ENCODE measurements at regions not wholly inside any gene's neighbourhood (a gene's known extent, or its start where the extent isn't known, plus 50 kb on each side); places are given as distances from the start of the nearest gene placed in this dataset.
"Not testable (repeated sequence)": the region's sequence is repeated elsewhere in the genome, so short reads cannot be mapped to it uniquely, and the experiment has no call there.

DNA sequence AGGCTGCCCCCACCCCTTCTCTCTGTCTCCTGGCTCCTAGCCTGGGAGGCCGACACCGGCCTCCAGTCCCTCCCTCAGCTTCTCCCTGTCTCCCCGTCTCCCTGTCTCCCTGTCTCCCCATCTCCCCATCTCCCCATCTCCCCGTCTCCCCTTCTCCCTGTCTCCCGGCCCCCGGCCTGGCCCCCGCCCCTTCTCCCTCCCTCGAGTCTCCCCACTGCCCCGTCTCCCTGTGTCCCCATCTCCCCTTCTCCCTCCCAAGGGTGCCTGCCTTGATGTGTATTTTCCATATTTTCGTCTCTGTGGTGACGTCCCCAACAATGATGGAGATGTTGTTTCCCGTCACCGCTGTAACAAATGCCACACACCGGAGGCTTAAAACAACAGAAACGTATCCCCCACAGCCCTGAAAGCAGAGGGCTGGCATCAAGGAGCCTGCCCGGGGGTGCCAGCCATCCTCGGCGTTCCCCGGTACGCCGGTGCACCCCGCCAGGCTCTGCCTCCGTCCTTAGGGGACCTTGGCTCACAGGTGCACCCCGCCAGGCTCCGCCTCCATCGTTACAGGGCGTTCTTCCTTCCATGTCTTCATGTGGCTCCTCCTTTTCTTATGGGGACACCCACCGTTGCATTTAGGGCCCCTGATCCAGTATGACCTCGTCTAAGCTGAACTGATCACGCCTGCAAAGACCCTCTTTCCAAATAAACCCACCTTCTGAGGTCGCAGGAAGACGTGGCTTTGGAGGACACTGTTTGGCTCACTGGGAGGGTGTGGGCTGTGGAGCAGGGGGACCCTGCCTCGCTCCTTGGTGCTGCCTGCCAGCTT, 151.6 kb downstream of the NPIPB11 start:
- no peak overlapping the region for H3K4me2 ChIP-seq (ENCODE audit: low read length)
- no peaks in the 10 kb centered on the region for H3K9me2 ChIP-seq (ENCODE audit: insufficient read depth, low read length)
- no peaks in the 10 kb centered on the region for H3K27me3 ChIP-seq (ENCODE audit: insufficient read depth, low read depth, low read length)
- no peak overlapping the region for H2AFZ ChIP-seq (ENCODE audit: low read depth, low read length)
- no peaks in the 10 kb centered on the region for H3K36me3 ChIP-seq (ENCODE audit: insufficient read depth, low read length)
- no peaks in the 10 kb centered on the region for H3K9me3 ChIP-seq (ENCODE audit: low read length)
- no peak for TF ChIP-seq POLR2AphosphoS5 (IDR thresholded peaks at IDR 0.05)
- H3K27ac ChIP-seq (ENCODE audit: low read length): no peak overlapping the region
- no peaks in the 10 kb centered on the region for H4K20me1 ChIP-seq (ENCODE audit: insufficient read depth)
- no peak overlapping the region for H3K9ac ChIP-seq (ENCODE audit: low read length)
- H3K4me3 ChIP-seq (ENCODE audit: low read length): no peak overlapping the region
- H3F3A ChIP-seq (ENCODE audit: insufficient read depth, low read length, poor library complexity, severe bottlenecking): no peaks in the 10 kb centered on the region
- no peaks in the 10 kb centered on the region for H3K79me2 ChIP-seq (replicated peaks; ENCODE audit: insufficient read depth, low read length)

DNA sequence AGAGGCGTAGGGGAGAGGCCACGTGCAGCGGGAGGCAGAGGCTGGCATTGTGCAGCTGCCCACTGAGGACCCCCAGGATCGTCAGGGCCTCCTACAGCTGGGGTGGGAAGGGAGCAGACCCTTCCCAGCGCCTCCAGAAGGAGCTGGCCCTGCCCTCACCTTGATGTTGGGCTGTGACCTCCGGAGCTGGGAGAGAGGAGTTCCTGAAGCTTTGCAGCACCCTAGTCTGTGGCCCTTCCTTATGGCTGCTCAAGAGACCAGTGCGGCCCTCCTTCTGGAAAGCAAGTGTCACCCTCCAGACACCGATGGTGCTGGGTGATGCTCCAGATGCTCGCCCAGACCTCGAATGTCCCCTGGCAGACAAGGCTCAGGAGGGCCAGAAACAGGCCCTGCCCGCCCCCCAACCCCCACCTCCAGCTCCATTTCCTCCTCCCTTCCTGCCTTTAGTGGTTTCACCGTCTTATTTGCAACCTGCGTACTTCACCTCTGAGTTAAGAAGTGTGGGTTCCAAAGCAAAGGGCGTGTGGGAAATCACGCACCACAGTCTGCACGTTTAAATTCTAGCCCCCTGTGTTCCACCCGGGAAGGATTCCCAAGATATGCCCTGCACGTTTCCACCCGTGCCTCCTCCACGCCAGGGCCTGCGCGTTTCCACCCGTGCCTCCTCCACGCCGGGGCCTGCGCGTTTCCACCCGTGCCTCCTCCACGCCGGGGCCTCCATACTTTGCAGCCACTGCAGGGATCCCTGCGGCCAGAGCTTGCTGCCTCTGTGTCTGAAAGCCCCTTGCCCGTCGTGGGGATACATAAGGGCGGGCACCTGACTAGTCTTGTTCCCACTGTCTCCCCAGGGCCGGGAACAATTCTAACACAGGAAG, 152.6 kb downstream of the NPIPB11 start:
- not testable (repeated sequence) for H3F3A ChIP-seq (ENCODE audit: insufficient read depth, low read length, poor library complexity, severe bottlenecking); H3K4me3 ChIP-seq (ENCODE audit: low read length); H3K27me3 ChIP-seq (ENCODE audit: insufficient read depth, low read depth, low read length); H3K9me3 ChIP-seq (ENCODE audit: low read length); H3K9me2 ChIP-seq (ENCODE audit: insufficient read depth, low read length); H3K36me3 ChIP-seq (ENCODE audit: insufficient read depth, low read length); H4K20me1 ChIP-seq (ENCODE audit: insufficient read depth); H3K9ac ChIP-seq (ENCODE audit: low read length); H2AFZ ChIP-seq (ENCODE audit: low read depth, low read length); H3K79me2 ChIP-seq (replicated peaks; ENCODE audit: insufficient read depth, low read length); H3K4me2 ChIP-seq (ENCODE audit: low read length); H3K27ac ChIP-seq (ENCODE audit: low read length)

DNA sequence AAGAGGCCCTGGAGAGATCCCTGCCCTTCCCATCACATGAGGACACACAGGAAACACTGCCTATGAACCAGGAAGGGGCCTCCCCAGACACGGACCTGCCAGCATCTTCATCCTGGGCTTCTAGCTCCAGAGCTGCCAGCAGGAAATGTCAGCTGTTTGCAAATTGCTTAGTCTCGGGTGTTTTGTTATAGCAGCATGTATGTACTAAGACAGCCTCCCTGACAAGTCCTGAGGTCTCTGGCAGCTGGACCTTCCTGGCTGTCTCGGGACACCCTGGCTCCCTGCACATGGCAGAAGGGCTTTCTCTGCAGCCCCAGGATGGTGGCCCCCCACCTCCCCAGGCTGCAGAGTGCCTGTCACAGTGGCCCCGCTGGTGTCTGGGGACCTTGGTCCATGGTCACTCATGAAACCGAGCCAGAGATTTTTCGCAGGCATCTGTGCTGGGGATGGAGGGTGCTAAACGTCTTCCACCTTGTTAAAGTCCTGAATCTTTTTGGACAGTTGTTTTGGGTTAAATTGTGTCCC, 153.4 kb downstream of the NPIPB11 start:
- not testable (repeated sequence) for H3K27ac ChIP-seq (ENCODE audit: low read length); H3K4me3 ChIP-seq (ENCODE audit: low read length); H3K36me3 ChIP-seq (ENCODE audit: insufficient read depth, low read length); H3K4me2 ChIP-seq (ENCODE audit: low read length); H3F3A ChIP-seq (ENCODE audit: insufficient read depth, low read length, poor library complexity, severe bottlenecking); H2AFZ ChIP-seq (ENCODE audit: low read depth, low read length); H3K9ac ChIP-seq (ENCODE audit: low read length); H3K9me3 ChIP-seq (ENCODE audit: low read length); H3K79me2 ChIP-seq (replicated peaks; ENCODE audit: insufficient read depth, low read length); H4K20me1 ChIP-seq (ENCODE audit: insufficient read depth); H3K9me2 ChIP-seq (ENCODE audit: insufficient read depth, low read length); H3K27me3 ChIP-seq (ENCODE audit: insufficient read depth, low read depth, low read length)

DNA sequence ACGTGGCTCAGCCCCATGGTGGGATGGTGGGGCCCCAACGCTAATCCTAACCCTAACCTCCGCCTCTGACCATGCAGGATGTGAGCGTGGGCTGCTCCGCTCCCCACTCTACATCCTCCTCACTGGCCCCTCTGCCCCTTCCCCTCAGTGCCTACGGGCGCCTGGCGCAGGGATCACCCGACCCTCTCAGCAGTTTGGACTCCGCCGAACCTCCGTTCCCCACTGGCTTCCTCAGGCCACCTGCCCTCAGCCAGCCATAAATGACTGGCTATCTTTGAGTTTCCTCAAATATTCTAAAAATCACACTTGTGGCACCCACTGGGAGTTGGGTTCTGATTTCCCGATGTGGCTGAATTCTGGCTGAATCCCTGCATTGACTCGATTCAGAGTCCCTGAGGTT, 154.2 kb downstream of the NPIPB11 start:
- H3K27ac ChIP-seq (ENCODE audit: low read length); H3K4me3 ChIP-seq (ENCODE audit: low read length); H3K9me2 ChIP-seq (ENCODE audit: insufficient read depth, low read length); H4K20me1 ChIP-seq (ENCODE audit: insufficient read depth); H3K79me2 ChIP-seq (replicated peaks; ENCODE audit: insufficient read depth, low read length); H3K36me3 ChIP-seq (ENCODE audit: insufficient read depth, low read length); H3F3A ChIP-seq (ENCODE audit: insufficient read depth, low read length, poor library complexity, severe bottlenecking); H3K9me3 ChIP-seq (ENCODE audit: low read length); H3K27me3 ChIP-seq (ENCODE audit: insufficient read depth, low read depth, low read length); H3K9ac ChIP-seq (ENCODE audit: low read length); H2AFZ ChIP-seq (ENCODE audit: low read depth, low read length); H3K4me2 ChIP-seq (ENCODE audit: low read length): not testable (repeated sequence)

DNA sequence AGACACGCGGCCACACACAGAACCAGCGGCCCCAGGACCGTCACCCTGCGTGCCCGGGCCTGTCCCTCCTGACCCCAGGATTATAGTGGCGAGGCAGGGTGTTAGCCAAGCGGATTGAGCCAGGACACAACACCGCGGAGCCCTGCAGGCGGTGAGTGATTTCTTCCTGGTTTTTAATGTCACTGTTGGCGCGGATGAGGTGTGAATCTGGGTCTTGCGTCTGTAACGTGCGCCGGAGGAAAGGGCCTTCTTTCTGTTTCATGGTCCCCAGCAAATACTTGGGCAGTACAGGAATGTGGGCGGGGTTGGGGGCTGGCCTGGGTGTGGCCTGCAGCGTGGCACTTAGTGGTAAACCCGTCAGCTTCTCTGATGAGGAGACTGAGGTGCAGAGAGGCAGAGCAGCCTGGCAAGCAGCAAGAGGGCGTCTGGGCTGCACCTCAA, 154.9 kb downstream of the NPIPB11 start:
- not testable (repeated sequence) for H3K79me2 ChIP-seq (replicated peaks; ENCODE audit: insufficient read depth, low read length); H3K36me3 ChIP-seq (ENCODE audit: insufficient read depth, low read length); H3K9me2 ChIP-seq (ENCODE audit: insufficient read depth, low read length); H3F3A ChIP-seq (ENCODE audit: insufficient read depth, low read length, poor library complexity, severe bottlenecking); H3K27ac ChIP-seq (ENCODE audit: low read length); H3K27me3 ChIP-seq (ENCODE audit: insufficient read depth, low read depth, low read length); H3K9ac ChIP-seq (ENCODE audit: low read length); H3K9me3 ChIP-seq (ENCODE audit: low read length); H3K4me2 ChIP-seq (ENCODE audit: low read length); H2AFZ ChIP-seq (ENCODE audit: low read depth, low read length); H3K4me3 ChIP-seq (ENCODE audit: low read length); H4K20me1 ChIP-seq (ENCODE audit: insufficient read depth)

DNA sequence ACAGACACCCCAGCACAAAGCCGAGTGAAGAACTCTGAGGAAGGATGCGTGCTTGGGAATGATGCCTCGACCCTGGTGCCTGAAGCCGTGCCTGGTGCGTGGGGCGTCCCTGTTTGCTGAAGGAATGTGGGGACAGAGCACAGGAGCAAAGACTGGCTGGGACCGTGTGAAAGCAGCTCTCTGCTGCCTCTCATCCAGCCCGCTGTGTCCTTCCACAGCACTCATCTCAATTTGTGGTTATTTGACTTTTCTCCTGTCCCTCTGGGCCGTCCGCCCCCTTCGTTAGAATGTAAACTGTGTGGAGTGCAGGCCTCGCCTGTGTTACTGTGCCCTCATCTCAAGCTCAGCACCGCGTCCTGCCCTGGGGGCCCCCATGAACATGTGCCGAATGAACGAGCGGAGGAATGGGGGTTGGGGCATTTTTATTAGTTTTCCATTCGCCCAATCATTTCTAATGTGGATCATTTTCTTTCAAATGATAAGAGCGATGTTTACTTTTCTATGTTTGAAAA, 155.5 kb downstream of the NPIPB11 start:
- H3K27ac ChIP-seq (ENCODE audit: low read length); H3K4me2 ChIP-seq (ENCODE audit: low read length); H3K9me3 ChIP-seq (ENCODE audit: low read length); H3K9ac ChIP-seq (ENCODE audit: low read length); H4K20me1 ChIP-seq (ENCODE audit: insufficient read depth); H3K36me3 ChIP-seq (ENCODE audit: insufficient read depth, low read length); H3F3A ChIP-seq (ENCODE audit: insufficient read depth, low read length, poor library complexity, severe bottlenecking); H3K9me2 ChIP-seq (ENCODE audit: insufficient read depth, low read length); H3K79me2 ChIP-seq (replicated peaks; ENCODE audit: insufficient read depth, low read length); H2AFZ ChIP-seq (ENCODE audit: low read depth, low read length); H3K27me3 ChIP-seq (ENCODE audit: insufficient read depth, low read depth, low read length); H3K4me3 ChIP-seq (ENCODE audit: low read length): not testable (repeated sequence)

DNA sequence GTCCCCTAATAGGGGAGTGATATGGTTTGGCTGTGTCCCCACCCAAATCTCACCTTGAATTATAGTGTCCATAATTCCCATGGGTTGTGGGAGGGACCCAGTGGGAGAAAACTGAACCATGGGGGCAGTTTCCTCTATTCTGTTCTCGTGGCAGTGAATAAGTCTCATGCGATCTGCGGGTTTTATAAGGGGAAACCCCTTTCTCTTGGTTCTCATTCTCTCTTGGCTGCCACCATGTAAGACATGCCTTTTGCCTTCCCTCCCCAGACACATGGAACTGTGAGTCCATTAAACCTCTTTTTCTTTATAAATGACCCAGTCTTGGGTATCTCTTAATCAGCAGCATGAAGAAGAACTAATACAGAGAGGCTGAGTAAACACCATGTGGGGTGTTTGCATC, 156.0 kb downstream of the NPIPB11 start:
- H3K9me2 ChIP-seq (ENCODE audit: insufficient read depth, low read length); H3K4me3 ChIP-seq (ENCODE audit: low read length); H2AFZ ChIP-seq (ENCODE audit: low read depth, low read length); H3K9ac ChIP-seq (ENCODE audit: low read length); H3K79me2 ChIP-seq (replicated peaks; ENCODE audit: insufficient read depth, low read length); H3K9me3 ChIP-seq (ENCODE audit: low read length); H3K36me3 ChIP-seq (ENCODE audit: insufficient read depth, low read length); H3F3A ChIP-seq (ENCODE audit: insufficient read depth, low read length, poor library complexity, severe bottlenecking); H3K27ac ChIP-seq (ENCODE audit: low read length); H3K27me3 ChIP-seq (ENCODE audit: insufficient read depth, low read depth, low read length); H3K4me2 ChIP-seq (ENCODE audit: low read length); H4K20me1 ChIP-seq (ENCODE audit: insufficient read depth): not testable (repeated sequence)
